HCT116 (cell line): ENCODE measurements at regions not wholly inside any gene's neighbourhood (a gene's known extent, or its start where the extent isn't known, plus 50 kb on each side); places are given as distances from the start of the nearest gene placed in this dataset.

Experiments used
- ATAC-seq: fragments of 200-7000 bp; cut with Tn5 transposase; 2 replicates; pipeline ENCODE4 v1.9.1; 2020; ENCODE audit warnings: mild to moderate bottlenecking, moderate library complexity
- BruUV-seq: library from RNA; stranded (reverse); fragments of 400-500 nt; replicated peaks from 2 replicates; lab custom pipeline; 2021; lab: Mats Ljungman, UMichigan
- CTCF ChIA-PET: fragments of 300-600 bp; sonication (Branson Sonifier 250); formaldehyde crosslinking; loops from one replicate; lab custom pipeline; 2021; ENCODE audit warnings: antibody characterized with exemption; lab: Charles Lee
- POLR2A ChIA-PET: fragments of 300-600, 350-600 bp; sonication (Branson Sonifier 250); formaldehyde crosslinking; loops from one replicate; lab custom pipeline; 2021; ENCODE audit warnings: antibody characterized with exemption; lab: Charles Lee
- RAD21 ChIA-PET, 2 experiments: fragments of 300-600 bp; sonication (Branson Sonifier 250); formaldehyde crosslinking; loops; one replicate each; lab custom pipeline; 2023; ENCODE audit warnings: low total read pairs in 2 of 2; ENCODE audit not compliant: uncharacterized antibody in 2 of 2, unreplicated experiment in 2 of 2, low non-redundant PET in 1 of 2; lab: Charles Lee
- DNase-seq: peaks from one replicate; pipeline ENCODE4 v3.0.0-alpha.2; 2010; ENCODE audit warnings: low read depth, low spot score
- H2AFZ ChIP-seq: fragments of 200-600 bp; shearing (Covaris generic), sonication (generic); 2 replicates; pipeline ENCODE4 v1.6.1; 2017; ENCODE audit warnings: low read depth, mixed run types, mixed read lengths, antibody characterized with exemption, low read length; ENCODE audit not compliant: poor library complexity, severe bottlenecking
- H3K27ac ChIP-seq: 2 replicates; pipeline ENCODE4 v1.5.1; 2012; ENCODE audit warnings: low read depth, low read length
- H3K27me3 ChIP-seq: fragments of 200-600 bp; sonication (generic); 2 replicates; pipeline ENCODE4 v1.6.1; 2016; ENCODE audit warnings: mixed run types, low read length, mixed read lengths; ENCODE audit not compliant: insufficient read depth
- H3K36me3 ChIP-seq, 2 experiments: fragments of 200-500 bp in 1 of 2; fragments of 200-600 bp in 1 of 2; sonication (Bioruptor generic) in 1 of 2; sonication (generic) in 1 of 2; 2 replicates each; pipeline versions ENCODE4 v1.5.1 to v1.6.1; 2014 to 2016; ENCODE audit warnings: low read length in 2 of 2, inconsistent platforms in 1 of 2, mixed read lengths in 1 of 2, mixed run types in 1 of 2; ENCODE audit not compliant: insufficient read depth in 2 of 2, control insufficient read depth in 1 of 2
- H3K4me1 ChIP-seq, 2 experiments: fragments of 200-600 bp in 1 of 2; sonication (generic) in 1 of 2; 2 replicates each; pipeline versions ENCODE4 v1.5.1 to v1.6.1; 2012 to 2017; ENCODE audit warnings: low read length in 2 of 2, inconsistent platforms in 1 of 2, mild to moderate bottlenecking in 1 of 2, mixed read lengths in 1 of 2, mixed run types in 1 of 2, moderate library complexity in 1 of 2; ENCODE audit not compliant: insufficient read depth in 2 of 2, control insufficient read depth in 1 of 2
- H3K4me2 ChIP-seq: fragments of 200-600 bp; sonication (generic); 2 replicates; pipeline ENCODE4 v1.6.1; 2017; ENCODE audit warnings: mixed run types, low read length, mixed read lengths
- H3K4me3 ChIP-seq, 2 experiments: fragments of 200-600 bp in 1 of 2; sonication (generic) in 1 of 2; replicated peaks in 1 of 2; 2 replicates each; pipeline ENCODE4 v1.5.1; 2011 to 2016; ENCODE audit warnings: low read length in 2 of 2, control low read depth in 1 of 2, low read depth in 1 of 2, mild to moderate bottlenecking in 1 of 2, mixed read lengths in 1 of 2, mixed run types in 1 of 2
- H3K79me2 ChIP-seq: fragments of 200-600 bp; sonication (generic); 2 replicates; pipeline ENCODE4 v1.6.1; 2017; ENCODE audit warnings: mild to moderate bottlenecking, mixed run types, low read length, moderate library complexity, mixed read lengths; ENCODE audit not compliant: insufficient read depth
- H3K9ac ChIP-seq: fragments of 200-600 bp; sonication (generic); 2 replicates; pipeline ENCODE4 v1.6.1; 2016; ENCODE audit warnings: low read length, mixed read lengths
- H3K9me2 ChIP-seq: fragments of 200-600 bp; sonication (generic), shearing (Covaris generic); 2 replicates; pipeline ENCODE4 v1.6.1; 2017; ENCODE audit warnings: mixed run types, mild to moderate bottlenecking, moderate library complexity; ENCODE audit not compliant: insufficient read depth
- H3K9me3 ChIP-seq, 2 experiments: fragments of 200-500 bp in 1 of 2; fragments of 200-600 bp in 1 of 2; sonication (Bioruptor generic) in 1 of 2; sonication (generic) in 1 of 2; 2 replicates each; pipeline ENCODE4 v1.6.1; 2014 to 2017; ENCODE audit warnings: low read length in 2 of 2, mixed read lengths in 2 of 2, inconsistent platforms in 1 of 2, low read depth in 1 of 2, mild to moderate bottlenecking in 1 of 2, mixed run types in 1 of 2, moderate library complexity in 1 of 2; ENCODE audit not compliant: control insufficient read depth in 1 of 2, insufficient read depth in 1 of 2
- H4K20me1 ChIP-seq: fragments of 200-600 bp; sonication (generic), shearing (Covaris generic); 2 replicates; pipeline ENCODE4 v1.6.1; 2017; ENCODE audit warnings: mixed run types, mild to moderate bottlenecking, moderate library complexity; ENCODE audit not compliant: insufficient read depth
- CBX3 ChIP-seq: IDR thresholded peaks from 2 replicates; pipeline ENCODE4 v1.6.1; 2012; ENCODE audit warnings: low read depth
- ELF1 ChIP-seq: IDR thresholded peaks from 2 replicates; pipeline ENCODE4 v1.6.1; 2012; ENCODE audit warnings: low read depth, borderline replicate concordance
- FOSL1 ChIP-seq: IDR thresholded peaks from 2 replicates; pipeline ENCODE4 v1.6.1; 2012; ENCODE audit warnings: low read depth
- POLR2AphosphoS5 ChIP-seq: IDR thresholded peaks from 2 replicates; pipeline ENCODE4 v1.6.1; 2011; ENCODE audit warnings: mild to moderate bottlenecking, low read depth, low read length, moderate library complexity
- RAD21 ChIP-seq: IDR thresholded peaks from 2 replicates; pipeline ENCODE4 v1.6.1; 2012; ENCODE audit warnings: low read depth, mild to moderate bottlenecking
- SIN3A ChIP-seq: IDR thresholded peaks from 2 replicates; pipeline ENCODE4 v1.6.1; 2012; ENCODE audit warnings: low read depth
- SP1 ChIP-seq: IDR thresholded peaks from 2 replicates; pipeline ENCODE4 v1.6.1; 2012; ENCODE audit warnings: low read depth
- SRF ChIP-seq: IDR thresholded peaks from 2 replicates; pipeline ENCODE4 v1.6.1; 2012; ENCODE audit warnings: low read depth
- TCF7L2 ChIP-seq: IDR thresholded peaks from 2 replicates; pipeline ENCODE4 v1.7.0; 2011; ENCODE audit warnings: borderline replicate concordance, inconsistent platforms; ENCODE audit not compliant: insufficient read depth, insufficient read length; ENCODE audit errors: extremely low read depth
- YY1 ChIP-seq: IDR thresholded peaks from 2 replicates; pipeline ENCODE4 v1.6.1; 2011; ENCODE audit warnings: low read length, low read depth, moderate library complexity, mild to moderate bottlenecking; ENCODE audit not compliant: insufficient replicate concordance; ENCODE audit errors: extremely low read depth
- ZFX ChIP-seq: fragments of 450-650 bp; IDR thresholded peaks from 2 replicates; pipeline ENCODE4 v1.6.1; 2017
- ZNF274 ChIP-seq: fragments of 200-500 bp; sonication (Bioruptor generic); IDR thresholded peaks from 2 replicates; pipeline ENCODE4 v1.6.1; 2014; ENCODE audit warnings: mild to moderate bottlenecking, low read depth, low read length, inconsistent platforms
- intact Hi-C: fragments of 100-400 bp; cut with micrococcal nuclease; formaldehyde crosslinking; loops from 2 replicates; pipeline ENCODE4 v1.10.0; 2022
- TF ChIP-seq, protein P1 (sequence below): IDR thresholded peaks from 2 replicates; pipeline ENCODE4 v1.6.1; 2012
- TF ChIP-seq, protein P2 (sequence below), 3 experiments: fragments of 200-600 bp in 1 of 3; sonication (generic) in 1 of 3; IDR thresholded peaks in 2 of 3; conservative IDR thresholded peaks in 1 of 3; 2 replicates each; pipeline ENCODE4 v1.5.1; 2012 to 2017; ENCODE audit warnings: low read depth in 2 of 3, low read length in 2 of 3, antibody characterized with exemption in 1 of 3, borderline replicate concordance in 1 of 3, control low read depth in 1 of 3, mild to moderate bottlenecking in 1 of 3, mixed read lengths in 1 of 3, mixed run types in 1 of 3, moderate library complexity in 1 of 3; ENCODE audit not compliant: insufficient read depth in 1 of 3
- TF ChIP-seq, protein P3 (sequence below): IDR thresholded peaks from 2 replicates; pipeline ENCODE4 v1.6.1; 2011; ENCODE audit warnings: mild to moderate bottlenecking, low read length, moderate library complexity; ENCODE audit not compliant: insufficient replicate concordance; ENCODE audit errors: extremely low read depth
- TF ChIP-seq, protein P4 (sequence below): IDR thresholded peaks from 2 replicates; pipeline ENCODE4 v1.6.1; 2012; ENCODE audit warnings: low read depth
- TF ChIP-seq, protein P5 (sequence below): IDR thresholded peaks from 2 replicates; pipeline ENCODE4 v1.6.1; 2012

DNA sequence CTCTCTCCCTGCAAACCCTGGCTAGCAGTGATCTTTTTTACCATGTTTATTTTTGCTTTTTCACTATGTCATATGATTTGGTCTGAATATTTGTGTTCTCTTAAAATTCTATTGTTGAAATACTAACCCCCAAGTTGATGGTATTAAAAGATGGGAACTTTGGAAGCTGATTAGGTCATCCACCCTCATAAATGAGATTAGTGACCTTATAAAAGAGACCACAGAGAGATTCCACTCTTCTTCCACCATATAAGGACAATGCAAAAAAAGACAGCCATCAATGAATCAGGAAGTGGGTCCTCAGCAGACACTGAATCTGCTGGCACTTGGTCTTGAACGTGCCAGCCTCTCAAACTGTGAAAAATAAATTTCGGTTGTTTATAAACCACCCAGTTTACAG is 112.8 kb upstream of the KCND2 start:
- intact Hi-C loops: no loop called here
- ChIA-PET POLR2A (no interaction called here), CTCF (no interaction called here), RAD21 (no interaction called here)
- Histone ChIP-seq H3K27me3 (no peaks in the 10 kb centered on the region), H3K36me3 (no peaks in the 10 kb centered on the region), H3K27ac (no peak overlapping the region), H3K4me2 (no peak overlapping the region), H3K9me2 (no peaks in the 10 kb centered on the region), H3K9me3 (no peaks in the 10 kb centered on the region), H3K4me3 (no peak overlapping the region), H4K20me1 (no peaks in the 10 kb centered on the region), H3K9ac (no peak overlapping the region), H3K79me2 (no peaks in the 10 kb centered on the region), H2AFZ (no peak overlapping the region), H3K4me1 (no peaks in the 10 kb centered on the region)
- DNase-seq (no peak), ATAC-seq (no peak)
- BruUV-seq: no TSS peak
- no peak for TF ChIP-seq CBX3
- TF ChIP-seq POLR2AphosphoS5: no peak
- no peak for TF ChIP-seq SRF
- no peak for TF ChIP-seq RAD21
- TF ChIP-seq, protein P1, sequence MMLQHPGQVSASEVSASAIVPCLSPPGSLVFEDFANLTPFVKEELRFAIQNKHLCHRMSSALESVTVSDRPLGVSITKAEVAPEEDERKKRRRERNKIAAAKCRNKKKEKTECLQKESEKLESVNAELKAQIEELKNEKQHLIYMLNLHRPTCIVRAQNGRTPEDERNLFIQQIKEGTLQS: no peak
- TF ChIP-seq, protein P2, sequence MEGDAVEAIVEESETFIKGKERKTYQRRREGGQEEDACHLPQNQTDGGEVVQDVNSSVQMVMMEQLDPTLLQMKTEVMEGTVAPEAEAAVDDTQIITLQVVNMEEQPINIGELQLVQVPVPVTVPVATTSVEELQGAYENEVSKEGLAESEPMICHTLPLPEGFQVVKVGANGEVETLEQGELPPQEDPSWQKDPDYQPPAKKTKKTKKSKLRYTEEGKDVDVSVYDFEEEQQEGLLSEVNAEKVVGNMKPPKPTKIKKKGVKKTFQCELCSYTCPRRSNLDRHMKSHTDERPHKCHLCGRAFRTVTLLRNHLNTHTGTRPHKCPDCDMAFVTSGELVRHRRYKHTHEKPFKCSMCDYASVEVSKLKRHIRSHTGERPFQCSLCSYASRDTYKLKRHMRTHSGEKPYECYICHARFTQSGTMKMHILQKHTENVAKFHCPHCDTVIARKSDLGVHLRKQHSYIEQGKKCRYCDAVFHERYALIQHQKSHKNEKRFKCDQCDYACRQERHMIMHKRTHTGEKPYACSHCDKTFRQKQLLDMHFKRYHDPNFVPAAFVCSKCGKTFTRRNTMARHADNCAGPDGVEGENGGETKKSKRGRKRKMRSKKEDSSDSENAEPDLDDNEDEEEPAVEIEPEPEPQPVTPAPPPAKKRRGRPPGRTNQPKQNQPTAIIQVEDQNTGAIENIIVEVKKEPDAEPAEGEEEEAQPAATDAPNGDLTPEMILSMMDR (IDR thresholded peaks at IDR 0.05 in 2 of 3, conservative IDR thresholded peaks at IDR 0.05 in 1 of 3; ENCODE audit: borderline replicate concordance in 1 of 3, insufficient read depth in 1 of 3, low read depth in 2 of 3, low read length in 2 of 3): no peak
- TF ChIP-seq, protein P3, sequence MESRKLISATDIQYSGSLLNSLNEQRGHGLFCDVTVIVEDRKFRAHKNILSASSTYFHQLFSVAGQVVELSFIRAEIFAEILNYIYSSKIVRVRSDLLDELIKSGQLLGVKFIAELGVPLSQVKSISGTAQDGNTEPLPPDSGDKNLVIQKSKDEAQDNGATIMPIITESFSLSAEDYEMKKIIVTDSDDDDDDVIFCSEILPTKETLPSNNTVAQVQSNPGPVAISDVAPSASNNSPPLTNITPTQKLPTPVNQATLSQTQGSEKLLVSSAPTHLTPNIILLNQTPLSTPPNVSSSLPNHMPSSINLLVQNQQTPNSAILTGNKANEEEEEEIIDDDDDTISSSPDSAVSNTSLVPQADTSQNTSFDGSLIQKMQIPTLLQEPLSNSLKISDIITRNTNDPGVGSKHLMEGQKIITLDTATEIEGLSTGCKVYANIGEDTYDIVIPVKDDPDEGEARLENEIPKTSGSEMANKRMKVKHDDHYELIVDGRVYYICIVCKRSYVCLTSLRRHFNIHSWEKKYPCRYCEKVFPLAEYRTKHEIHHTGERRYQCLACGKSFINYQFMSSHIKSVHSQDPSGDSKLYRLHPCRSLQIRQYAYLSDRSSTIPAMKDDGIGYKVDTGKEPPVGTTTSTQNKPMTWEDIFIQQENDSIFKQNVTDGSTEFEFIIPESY: no peak
- TF ChIP-seq ZFX: no peak
- TF ChIP-seq, protein P4, sequence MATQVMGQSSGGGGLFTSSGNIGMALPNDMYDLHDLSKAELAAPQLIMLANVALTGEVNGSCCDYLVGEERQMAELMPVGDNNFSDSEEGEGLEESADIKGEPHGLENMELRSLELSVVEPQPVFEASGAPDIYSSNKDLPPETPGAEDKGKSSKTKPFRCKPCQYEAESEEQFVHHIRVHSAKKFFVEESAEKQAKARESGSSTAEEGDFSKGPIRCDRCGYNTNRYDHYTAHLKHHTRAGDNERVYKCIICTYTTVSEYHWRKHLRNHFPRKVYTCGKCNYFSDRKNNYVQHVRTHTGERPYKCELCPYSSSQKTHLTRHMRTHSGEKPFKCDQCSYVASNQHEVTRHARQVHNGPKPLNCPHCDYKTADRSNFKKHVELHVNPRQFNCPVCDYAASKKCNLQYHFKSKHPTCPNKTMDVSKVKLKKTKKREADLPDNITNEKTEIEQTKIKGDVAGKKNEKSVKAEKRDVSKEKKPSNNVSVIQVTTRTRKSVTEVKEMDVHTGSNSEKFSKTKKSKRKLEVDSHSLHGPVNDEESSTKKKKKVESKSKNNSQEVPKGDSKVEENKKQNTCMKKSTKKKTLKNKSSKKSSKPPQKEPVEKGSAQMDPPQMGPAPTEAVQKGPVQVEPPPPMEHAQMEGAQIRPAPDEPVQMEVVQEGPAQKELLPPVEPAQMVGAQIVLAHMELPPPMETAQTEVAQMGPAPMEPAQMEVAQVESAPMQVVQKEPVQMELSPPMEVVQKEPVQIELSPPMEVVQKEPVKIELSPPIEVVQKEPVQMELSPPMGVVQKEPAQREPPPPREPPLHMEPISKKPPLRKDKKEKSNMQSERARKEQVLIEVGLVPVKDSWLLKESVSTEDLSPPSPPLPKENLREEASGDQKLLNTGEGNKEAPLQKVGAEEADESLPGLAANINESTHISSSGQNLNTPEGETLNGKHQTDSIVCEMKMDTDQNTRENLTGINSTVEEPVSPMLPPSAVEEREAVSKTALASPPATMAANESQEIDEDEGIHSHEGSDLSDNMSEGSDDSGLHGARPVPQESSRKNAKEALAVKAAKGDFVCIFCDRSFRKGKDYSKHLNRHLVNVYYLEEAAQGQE: no peak
- TF ChIP-seq YY1: no peak
- TF ChIP-seq ZNF274: no peak
- TF ChIP-seq FOSL1: no peak
- TF ChIP-seq SP1: no peak
- TF ChIP-seq SIN3A: no peak
- TF ChIP-seq ELF1: no peak
- TF ChIP-seq, protein P5, sequence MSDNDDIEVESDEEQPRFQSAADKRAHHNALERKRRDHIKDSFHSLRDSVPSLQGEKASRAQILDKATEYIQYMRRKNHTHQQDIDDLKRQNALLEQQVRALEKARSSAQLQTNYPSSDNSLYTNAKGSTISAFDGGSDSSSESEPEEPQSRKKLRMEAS: no peak
- no peak for TF ChIP-seq TCF7L2
